IMR-90 (cell line): ENCODE measurements at regions not wholly inside any gene's neighbourhood (a gene's known extent, or its start where the extent isn't known, plus 50 kb on each side); places are given as distances from the start of the nearest gene placed in this dataset.

Experiments
- ATAC-seq: fragments of 200-7000 bp; cut with Tn5 transposase; 2 replicates; pipeline ENCODE4 v1.9.1; 2020; ENCODE audit warnings: low read depth, mild to moderate bottlenecking, moderate library complexity
- BruUV-seq: library from RNA; stranded (reverse); fragments of 400-500 nt; replicated peaks from 2 replicates; lab custom pipeline; 2021; lab: Mats Ljungman, UMichigan
- CTCF ChIA-PET: fragments of 300-600 bp; formaldehyde crosslinking; extraction: SDS; loops from one replicate; lab custom pipeline; 2021; ENCODE audit warnings: antibody characterized with exemption; lab: Yijun Ruan, JAX
- POLR2A ChIA-PET: fragments of 300-600 bp; sonication (Branson Sonifier 250); formaldehyde crosslinking; loops from one replicate; lab custom pipeline; 2022; ENCODE audit warnings: antibody characterized with exemption; ENCODE audit not compliant: unreplicated experiment; lab: Charles Lee
- DNase-seq: peaks from one replicate; pipeline ENCODE4 v3.0.0; 2013
- H2AFZ ChIP-seq: replicated peaks from 2 replicates; pipeline ENCODE3; 2013; ENCODE audit warnings: low read length, mild to moderate bottlenecking; ENCODE audit not compliant: poor library complexity
- H2AK5ac ChIP-seq: 2 replicates; pipeline ENCODE4 v1.6.1; 2013; ENCODE audit warnings: low read depth, low read length, inconsistent platforms
- H2AK9ac ChIP-seq: replicated peaks from 2 replicates; pipeline ENCODE3; 2013; ENCODE audit warnings: mild to moderate bottlenecking, low read depth, low read length, moderate library complexity; ENCODE audit not compliant: poor library complexity
- H2BK120ac ChIP-seq: 2 replicates; pipeline ENCODE4 v1.6.1; 2013; ENCODE audit warnings: low read depth, low read length, inconsistent platforms
- H2BK15ac ChIP-seq: 3 replicates; pipeline ENCODE4 v1.6.1; 2013; ENCODE audit warnings: low read depth, low read length, inconsistent platforms
- H2BK20ac ChIP-seq: 2 replicates; pipeline ENCODE4 v1.6.1; 2013; ENCODE audit warnings: low read depth, mild to moderate bottlenecking, inconsistent platforms, low read length, moderate library complexity
- H2BK5ac ChIP-seq: 2 replicates; pipeline ENCODE4 v1.6.1; 2013; ENCODE audit warnings: mild to moderate bottlenecking, low read depth, low read length, inconsistent platforms; ENCODE audit not compliant: poor library complexity, severe bottlenecking
- H3K14ac ChIP-seq: replicated peaks from 2 replicates; pipeline ENCODE4 v1.6.1; 2013; ENCODE audit warnings: low read depth, low read length, inconsistent platforms
- H3K18ac ChIP-seq: 2 replicates; pipeline ENCODE4 v1.6.1; 2013; ENCODE audit warnings: low read depth, low read length, control low read depth
- H3K23ac ChIP-seq: 2 replicates; pipeline ENCODE4 v1.6.1; 2013; ENCODE audit warnings: low read depth, low read length, inconsistent platforms
- H3K27ac ChIP-seq: 2 replicates; pipeline ENCODE4 v1.5.1; 2013; ENCODE audit warnings: mild to moderate bottlenecking, control low read depth, low read length; ENCODE audit not compliant: insufficient read depth
- H3K27me3 ChIP-seq: 2 replicates; pipeline ENCODE4 v1.6.1; 2013; ENCODE audit warnings: low read length; ENCODE audit not compliant: control insufficient read depth, insufficient read depth
- H3K36me3 ChIP-seq: 2 replicates; pipeline ENCODE4 v1.6.1; 2013; ENCODE audit warnings: low read length, mixed read lengths; ENCODE audit not compliant: control insufficient read depth, insufficient read depth
- H3K4ac ChIP-seq: 2 replicates; pipeline ENCODE4 v1.6.1; 2013; ENCODE audit warnings: low read depth, low read length, inconsistent platforms
- H3K4me1 ChIP-seq: 2 replicates; pipeline ENCODE4 v1.6.1; 2013; ENCODE audit warnings: low read length, mixed read lengths; ENCODE audit not compliant: control insufficient read depth, insufficient read depth
- H3K4me2 ChIP-seq: 2 replicates; pipeline ENCODE4 v1.6.1; 2013; ENCODE audit warnings: low read depth, mild to moderate bottlenecking, control low read depth, low read length, moderate library complexity
- H3K4me3 ChIP-seq: 2 replicates; pipeline ENCODE4 v1.5.1; 2013; ENCODE audit warnings: low read depth, mild to moderate bottlenecking, control low read depth, low read length, moderate library complexity; ENCODE audit not compliant: insufficient read depth
- H3K56ac ChIP-seq: 2 replicates; pipeline ENCODE4 v1.6.1; 2013; ENCODE audit warnings: low read length, inconsistent platforms; ENCODE audit not compliant: insufficient read depth; ENCODE audit errors: extremely low read depth
- H3K79me1 ChIP-seq, 2 experiments: 2 replicates each; pipeline ENCODE4 v1.6.1; 2013; ENCODE audit warnings: low read length in 2 of 2, inconsistent platforms in 1 of 2, low read depth in 1 of 2
- H3K9ac ChIP-seq: 2 replicates; pipeline ENCODE4 v1.6.1; 2013; ENCODE audit warnings: low read depth, low read length, control low read depth
- H3K9me1 ChIP-seq: 2 replicates; pipeline ENCODE4 v1.6.1; 2013; ENCODE audit warnings: low read length, inconsistent platforms; ENCODE audit not compliant: insufficient read depth
- H3K9me3 ChIP-seq: 2 replicates; pipeline ENCODE4 v1.6.1; 2013; ENCODE audit warnings: low read length; ENCODE audit not compliant: control insufficient read depth, insufficient read depth
- H4K20me1 ChIP-seq: 2 replicates; pipeline ENCODE4 v1.6.1; 2013; ENCODE audit warnings: low read length, inconsistent platforms; ENCODE audit not compliant: insufficient read depth
- H4K5ac ChIP-seq: 2 replicates; pipeline ENCODE4 v1.6.1; 2013; ENCODE audit warnings: mild to moderate bottlenecking, low read depth, low read length, control low read depth
- H4K8ac ChIP-seq, 2 experiments: 2 replicates each; pipeline ENCODE4 v1.6.1; 2013; ENCODE audit warnings: low read depth in 2 of 2, low read length in 2 of 2, control low read depth in 1 of 2, inconsistent platforms in 1 of 2
- H4K91ac ChIP-seq: 2 replicates; pipeline ENCODE4 v1.6.1; 2013; ENCODE audit warnings: low read depth, low read length, inconsistent platforms; ENCODE audit not compliant: insufficient read depth
- CEBPB ChIP-seq: IDR thresholded peaks from 2 replicates; pipeline ENCODE4 v1.6.1; 2012; ENCODE audit warnings: low read depth, low read length, improper control_type of control experiment
- MAZ ChIP-seq: IDR thresholded peaks from 2 replicates; pipeline ENCODE4 v1.6.1; 2012; ENCODE audit warnings: low read depth, mild to moderate bottlenecking, low read length, improper control_type of control experiment, moderate library complexity, borderline replicate concordance
- RAD21 ChIP-seq: IDR thresholded peaks from 2 replicates; pipeline ENCODE4 v1.6.1; 2012; ENCODE audit warnings: low read length, improper control_type of control experiment
- RCOR1 ChIP-seq: IDR thresholded peaks from 2 replicates; pipeline ENCODE4 v1.6.1; 2012; ENCODE audit warnings: mild to moderate bottlenecking, low read length, improper control_type of control experiment; ENCODE audit not compliant: insufficient replicate concordance
- SMC3 ChIP-seq: fragments of 150-350 bp; IDR thresholded peaks from 2 replicates; pipeline ENCODE4 v1.6.1; 2016; ENCODE audit warnings: low read depth, mild to moderate bottlenecking, antibody characterized with exemption, low read length, moderate library complexity
- USF2 ChIP-seq: fragments of 150-350 bp; IDR thresholded peaks from 2 replicates; pipeline ENCODE4 v1.6.1; 2017; ENCODE audit warnings: mild to moderate bottlenecking, antibody characterized with exemption, low read length, low read depth
- WGBS, 2 experiments: methylation state at CpG; one replicate each; pipeline versions ENCODE4 v1.1.5 to v1.1.7; 2013; ENCODE audit warnings: missing lambda C conversion rate in 2 of 2; ENCODE audit not compliant: insufficient read length in 1 of 2; ENCODE audit errors: extremely low coverage in 2 of 2; 5-methylcytosine and 5-hydroxymethylcytosine counted together
- dilution Hi-C: fragments of 300-500 bp; cut with HindIII; formaldehyde crosslinking; loops from one replicate; pipeline ENCODE4 v1.14.3; 2018; ENCODE audit warnings: low sequenced_read_pairs; ENCODE audit not compliant: unreplicated experiment
- in situ Hi-C: fragments of 300-500 bp; cut with MboI; formaldehyde crosslinking; loops from 3 replicates; pipeline ENCODE4 v1.14.3; 2019; ENCODE audit warnings: low sequenced_read_pairs, inconsistent platforms, mixed read lengths
- intact Hi-C: fragments of 100-400 bp; cut with micrococcal nuclease; formaldehyde crosslinking; loops from 2 replicates; pipeline ENCODE4 v1.10.0; 2022
- TF ChIP-seq, protein P1 (sequence below): fragments of 150-350 bp; IDR thresholded peaks from 2 replicates; pipeline ENCODE4 v1.6.1; 2016; ENCODE audit warnings: low read depth, mild to moderate bottlenecking, low read length, moderate library complexity, borderline replicate concordance

GRCh38 chr3:152658977-152659720 is 175.8 kb upstream of the P2RY1 start:
- BruUV-seq, result no TSS peak
- Histone ChIP-seq H3K23ac (no peak overlapping the region), H3K4ac (no peak overlapping the region), H3K9ac (no peak overlapping the region), H2AK5ac (no peak overlapping the region), H3K18ac (no peak overlapping the region), H3K79me1 (no peaks in the 10 kb centered on the region), H4K20me1 (no peaks in the 10 kb centered on the region), H3K36me3 (no peaks in the 10 kb centered on the region), H2AFZ (no peak overlapping the region), H3K56ac (no peak overlapping the region), H3K27ac (no peak overlapping the region), H3K4me1 (no peaks in the 10 kb centered on the region), H3K14ac (no peak overlapping the region), H2BK120ac (no peak overlapping the region), H3K27me3 (no peaks in the 10 kb centered on the region), H2BK15ac (no peak overlapping the region), H3K9me3 (no peaks in the 10 kb centered on the region), H2BK5ac (no peak overlapping the region), H4K5ac (no peak overlapping the region), H3K4me2 (no peak overlapping the region), H2BK20ac (no peak overlapping the region), H4K91ac (no peak overlapping the region), H3K9me1 (no peaks in the 10 kb centered on the region), H2AK9ac (no peak overlapping the region), H4K8ac (no peak overlapping the region), H3K4me3 (no peak overlapping the region)
- WGBS, 2 experiments, result 36% methylated on average over 2 of the region's 5 CpGs; no CpG with 5 or more reads in 1 of the 2 experiments
- DNase-seq (no peak), ATAC-seq (no peak)
- in situ Hi-C loops (no loop called here), intact Hi-C loops (no loop called here), dilution Hi-C loops (no loop called here)
- CTCF ChIA-PET, result no interaction called here
- POLR2A ChIA-PET, result no interaction called here
- TF ChIP-seq, protein P1, sequence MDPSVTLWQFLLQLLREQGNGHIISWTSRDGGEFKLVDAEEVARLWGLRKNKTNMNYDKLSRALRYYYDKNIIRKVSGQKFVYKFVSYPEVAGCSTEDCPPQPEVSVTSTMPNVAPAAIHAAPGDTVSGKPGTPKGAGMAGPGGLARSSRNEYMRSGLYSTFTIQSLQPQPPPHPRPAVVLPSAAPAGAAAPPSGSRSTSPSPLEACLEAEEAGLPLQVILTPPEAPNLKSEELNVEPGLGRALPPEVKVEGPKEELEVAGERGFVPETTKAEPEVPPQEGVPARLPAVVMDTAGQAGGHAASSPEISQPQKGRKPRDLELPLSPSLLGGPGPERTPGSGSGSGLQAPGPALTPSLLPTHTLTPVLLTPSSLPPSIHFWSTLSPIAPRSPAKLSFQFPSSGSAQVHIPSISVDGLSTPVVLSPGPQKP, result no peak
- TF ChIP-seq MAZ (no peak), CEBPB (no peak), RAD21 (no peak), RCOR1 (no peak), SMC3 (no peak), USF2 (no peak)
